ENCODE measurements at regions not wholly inside any gene's neighbourhood (a gene's known extent, or its start where the extent isn't known, plus 50 kb on each side); places are given as distances from the start of the nearest gene placed in this dataset.

GRCh38 chr10:3362394-3362793, 189.8 kb upstream of the PITRM1 start:
- no peak overlapping the region for H3K4me3 ChIP-seq (ENCODE audit: low read length, poor library complexity, severe bottlenecking)
- H3K9me3 ChIP-seq (ENCODE audit: insufficient read depth, low read depth, low read length), result peaks cover 6% of the 10 kb centered on the region; the same call in 1 of the 2 replicates
- H3K79me2 ChIP-seq (ENCODE audit: insufficient read depth, low read length), result no peaks in the 10 kb centered on the region
- no peaks in the 10 kb centered on the region for H3K4me1 ChIP-seq (ENCODE audit: insufficient read depth, low read length, poor library complexity, severe bottlenecking)
- TF ChIP-seq, protein P1, sequence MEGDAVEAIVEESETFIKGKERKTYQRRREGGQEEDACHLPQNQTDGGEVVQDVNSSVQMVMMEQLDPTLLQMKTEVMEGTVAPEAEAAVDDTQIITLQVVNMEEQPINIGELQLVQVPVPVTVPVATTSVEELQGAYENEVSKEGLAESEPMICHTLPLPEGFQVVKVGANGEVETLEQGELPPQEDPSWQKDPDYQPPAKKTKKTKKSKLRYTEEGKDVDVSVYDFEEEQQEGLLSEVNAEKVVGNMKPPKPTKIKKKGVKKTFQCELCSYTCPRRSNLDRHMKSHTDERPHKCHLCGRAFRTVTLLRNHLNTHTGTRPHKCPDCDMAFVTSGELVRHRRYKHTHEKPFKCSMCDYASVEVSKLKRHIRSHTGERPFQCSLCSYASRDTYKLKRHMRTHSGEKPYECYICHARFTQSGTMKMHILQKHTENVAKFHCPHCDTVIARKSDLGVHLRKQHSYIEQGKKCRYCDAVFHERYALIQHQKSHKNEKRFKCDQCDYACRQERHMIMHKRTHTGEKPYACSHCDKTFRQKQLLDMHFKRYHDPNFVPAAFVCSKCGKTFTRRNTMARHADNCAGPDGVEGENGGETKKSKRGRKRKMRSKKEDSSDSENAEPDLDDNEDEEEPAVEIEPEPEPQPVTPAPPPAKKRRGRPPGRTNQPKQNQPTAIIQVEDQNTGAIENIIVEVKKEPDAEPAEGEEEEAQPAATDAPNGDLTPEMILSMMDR (conservative IDR thresholded peaks at IDR 0.05; ENCODE audit: low read length), result no peak
- no peak for TF ChIP-seq EZH2phosphoT487 (IDR thresholded peaks at IDR 0.05; ENCODE audit: borderline replicate concordance)
- no peak overlapping the region for H3K4me2 ChIP-seq (ENCODE audit: low read depth, low read length, poor library complexity, severe bottlenecking)
- no peaks in the 10 kb centered on the region for H4K20me1 ChIP-seq (ENCODE audit: insufficient read depth, low read length, poor library complexity, severe bottlenecking)
- no peak overlapping the region for H3K9ac ChIP-seq (ENCODE audit: low read depth, low read length, poor library complexity, severe bottlenecking)
- no peaks in the 10 kb centered on the region for H3K9me2 ChIP-seq (replicated peaks; ENCODE audit: low read depth, low read length)
- H3K36me3 ChIP-seq (ENCODE audit: insufficient read depth, low read length), result no peaks in the 10 kb centered on the region
- H3K27me3 ChIP-seq (ENCODE audit: insufficient read depth, low read length, poor library complexity, severe bottlenecking), result no peaks in the 10 kb centered on the region
- no peak overlapping the region for H2AFZ ChIP-seq (ENCODE audit: low read length)
- H3F3A ChIP-seq (ENCODE audit: low read depth), result no peaks in the 10 kb centered on the region

DNA sequence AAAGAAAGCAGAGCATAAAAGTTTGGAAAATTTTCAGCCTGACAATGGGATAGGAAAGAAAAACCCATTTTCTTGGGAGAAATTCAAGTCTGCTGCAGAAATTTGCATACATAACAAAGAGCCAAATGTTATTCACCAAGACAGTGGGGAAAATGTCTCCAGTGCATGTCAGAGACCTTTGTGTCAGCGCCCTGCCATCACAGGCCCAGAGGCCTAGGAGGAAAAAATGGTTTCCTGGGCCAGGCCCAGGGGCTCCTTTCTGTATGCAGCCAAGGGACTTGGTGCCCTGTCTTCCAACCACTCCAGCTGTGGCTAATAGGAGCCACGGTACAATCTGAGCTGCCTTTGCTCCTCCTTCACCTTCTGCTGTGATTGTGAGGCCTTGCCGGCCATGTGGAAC, 189.1 kb upstream of the PITRM1 start:
- Histone ChIP-seq H3K9ac (ENCODE audit: low read depth, low read length, poor library complexity, severe bottlenecking) (no peak overlapping the region), H2AFZ (ENCODE audit: low read length) (no peak overlapping the region), H3K9me3 (ENCODE audit: insufficient read depth, low read depth, low read length) (peaks cover 6% of the 10 kb centered on the region; the same call in 1 of the 2 replicates), H3K9me2 (replicated peaks; ENCODE audit: low read depth, low read length) (no peaks in the 10 kb centered on the region), H3K27me3 (ENCODE audit: insufficient read depth, low read length, poor library complexity, severe bottlenecking) (no peaks in the 10 kb centered on the region), H3K79me2 (ENCODE audit: insufficient read depth, low read length) (no peaks in the 10 kb centered on the region), H3F3A (ENCODE audit: low read depth) (no peaks in the 10 kb centered on the region), H3K4me3 (ENCODE audit: low read length, poor library complexity, severe bottlenecking) (no peak overlapping the region), H3K4me2 (ENCODE audit: low read depth, low read length, poor library complexity, severe bottlenecking) (no peak overlapping the region), H4K20me1 (ENCODE audit: insufficient read depth, low read length, poor library complexity, severe bottlenecking) (no peaks in the 10 kb centered on the region), H3K36me3 (ENCODE audit: insufficient read depth, low read length) (no peaks in the 10 kb centered on the region), H3K4me1 (ENCODE audit: insufficient read depth, low read length, poor library complexity, severe bottlenecking) (no peaks in the 10 kb centered on the region)
- TF ChIP-seq, protein P1 (conservative IDR thresholded peaks at IDR 0.05; ENCODE audit: low read length), result no peak
- TF ChIP-seq EZH2phosphoT487 (IDR thresholded peaks at IDR 0.05; ENCODE audit: borderline replicate concordance), result no peak

DNA sequence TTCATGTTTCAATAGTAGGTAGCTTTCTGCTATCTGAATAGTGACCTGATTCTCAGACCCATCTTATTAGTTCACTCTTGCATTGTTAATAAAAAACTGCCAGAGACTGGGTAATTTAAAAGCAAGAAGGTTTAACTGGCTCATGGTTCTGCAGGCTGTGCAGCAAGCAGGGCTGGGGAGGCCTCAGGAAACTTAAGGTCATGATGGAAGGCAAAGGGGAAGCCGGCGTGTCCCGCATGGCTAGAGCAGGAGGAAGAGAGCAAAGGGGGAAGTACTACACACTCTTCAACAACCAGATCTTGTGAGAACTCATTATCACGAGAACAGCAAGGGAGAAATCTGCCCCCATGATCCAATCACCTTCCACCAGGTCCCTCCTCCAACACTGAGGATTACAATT, 185.2 kb upstream of the PITRM1 start:
- H3K27me3 ChIP-seq (ENCODE audit: insufficient read depth, low read length, poor library complexity, severe bottlenecking), result no peaks in the 10 kb centered on the region
- no peak overlapping the region for H3K4me3 ChIP-seq (ENCODE audit: low read length, poor library complexity, severe bottlenecking)
- H3F3A ChIP-seq (ENCODE audit: low read depth), result no peaks in the 10 kb centered on the region
- peaks cover 3% of the 10 kb centered on the region; the same call in 1 of the 2 replicates for H3K9me3 ChIP-seq (ENCODE audit: insufficient read depth, low read depth, low read length)
- no peak for TF ChIP-seq EZH2phosphoT487 (IDR thresholded peaks at IDR 0.05; ENCODE audit: borderline replicate concordance)
- TF ChIP-seq, protein P1 (conservative IDR thresholded peaks at IDR 0.05; ENCODE audit: low read length), result no peak
- no peaks in the 10 kb centered on the region for H4K20me1 ChIP-seq (ENCODE audit: insufficient read depth, low read length, poor library complexity, severe bottlenecking)
- no peaks in the 10 kb centered on the region for H3K79me2 ChIP-seq (ENCODE audit: insufficient read depth, low read length)
- no peak overlapping the region for H3K4me2 ChIP-seq (ENCODE audit: low read depth, low read length, poor library complexity, severe bottlenecking)
- no peaks in the 10 kb centered on the region for H3K4me1 ChIP-seq (ENCODE audit: insufficient read depth, low read length, poor library complexity, severe bottlenecking)
- H3K9me2 ChIP-seq (replicated peaks; ENCODE audit: low read depth, low read length), result no peaks in the 10 kb centered on the region
- H3K9ac ChIP-seq (ENCODE audit: low read depth, low read length, poor library complexity, severe bottlenecking), result no peak overlapping the region
- H3K36me3 ChIP-seq (ENCODE audit: insufficient read depth, low read length), result no peaks in the 10 kb centered on the region
- no peak overlapping the region for H2AFZ ChIP-seq (ENCODE audit: low read length)
